ENCODE measurements at regions not wholly inside any gene's neighbourhood (a gene's known extent, or its start where the extent isn't known, plus 50 kb on each side); places are given as distances from the start of the nearest gene placed in this dataset.
"Not testable (repeated sequence)": the region's sequence is repeated elsewhere in the genome, so short reads cannot be mapped to it uniquely, and the experiment has no call there.

DNA sequence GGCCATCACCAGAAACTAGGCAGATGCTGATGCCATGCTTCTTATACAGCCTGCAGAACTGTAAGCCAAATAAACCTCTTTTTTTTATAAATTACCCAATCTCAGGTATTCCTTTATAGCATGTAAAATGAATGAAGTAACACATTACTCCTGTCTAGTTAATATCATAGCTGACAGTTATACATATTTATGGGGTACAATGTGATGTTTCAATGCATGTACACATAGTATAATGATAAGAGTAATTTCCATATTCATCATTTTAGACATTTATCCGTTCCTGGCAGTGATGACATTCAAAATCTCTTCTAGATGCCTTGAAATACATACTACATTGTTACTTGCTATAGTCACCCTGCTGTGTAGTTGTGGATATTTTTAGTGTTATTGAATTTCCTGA is 85.4 kb upstream of the SLC35F3 start:
- Histone ChIP-seq H3K36me3 (no peaks in the 10 kb centered on the region), H3K27ac (no peak overlapping the region), H3K4me1 (no peaks in the 10 kb centered on the region), H3K4me3 (no peak overlapping the region), H3K27me3 (peaks cover 3% of the 10 kb centered on the region), H3K9me3 (no peaks in the 10 kb centered on the region)
- no peak for TF ChIP-seq POLR2AphosphoS5 (IDR thresholded peaks at IDR 0.05)
- no peak for TF ChIP-seq EP300 (IDR thresholded peaks at IDR 0.05)
- no peak for TF ChIP-seq POLR2A (IDR thresholded peaks at IDR 0.05)
- TF ChIP-seq, protein P1, sequence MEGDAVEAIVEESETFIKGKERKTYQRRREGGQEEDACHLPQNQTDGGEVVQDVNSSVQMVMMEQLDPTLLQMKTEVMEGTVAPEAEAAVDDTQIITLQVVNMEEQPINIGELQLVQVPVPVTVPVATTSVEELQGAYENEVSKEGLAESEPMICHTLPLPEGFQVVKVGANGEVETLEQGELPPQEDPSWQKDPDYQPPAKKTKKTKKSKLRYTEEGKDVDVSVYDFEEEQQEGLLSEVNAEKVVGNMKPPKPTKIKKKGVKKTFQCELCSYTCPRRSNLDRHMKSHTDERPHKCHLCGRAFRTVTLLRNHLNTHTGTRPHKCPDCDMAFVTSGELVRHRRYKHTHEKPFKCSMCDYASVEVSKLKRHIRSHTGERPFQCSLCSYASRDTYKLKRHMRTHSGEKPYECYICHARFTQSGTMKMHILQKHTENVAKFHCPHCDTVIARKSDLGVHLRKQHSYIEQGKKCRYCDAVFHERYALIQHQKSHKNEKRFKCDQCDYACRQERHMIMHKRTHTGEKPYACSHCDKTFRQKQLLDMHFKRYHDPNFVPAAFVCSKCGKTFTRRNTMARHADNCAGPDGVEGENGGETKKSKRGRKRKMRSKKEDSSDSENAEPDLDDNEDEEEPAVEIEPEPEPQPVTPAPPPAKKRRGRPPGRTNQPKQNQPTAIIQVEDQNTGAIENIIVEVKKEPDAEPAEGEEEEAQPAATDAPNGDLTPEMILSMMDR (IDR thresholded peaks at IDR 0.05) = no peak
- 50% methylated on average over 1 of the region's 1 CpG for WGBS
- no peak for DNase-seq (ENCODE audit: low spot score in 2 of 2)

DNA sequence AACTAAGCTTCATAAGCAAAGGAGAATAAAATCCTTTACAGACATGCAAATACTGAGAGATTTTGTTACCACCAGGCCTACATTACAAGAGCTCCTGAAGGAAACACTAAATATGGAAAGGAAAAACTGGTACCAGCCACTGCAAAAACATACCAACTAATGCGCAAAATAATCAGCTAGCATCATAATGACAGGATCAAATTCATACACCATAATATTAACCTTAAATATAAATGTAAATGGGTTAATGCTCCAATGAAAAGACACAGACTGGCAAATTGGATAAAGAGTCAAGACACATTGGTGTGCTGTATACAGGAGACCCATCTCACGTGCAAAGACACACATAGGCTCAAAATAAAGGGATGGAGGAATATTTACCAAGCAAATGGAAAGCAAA is 80.3 kb upstream of the SLC35F3 start:
- not testable (repeated sequence) for DNase-seq (ENCODE audit: low spot score in 2 of 2); H3K9me3 ChIP-seq; H3K27me3 ChIP-seq; H3K4me3 ChIP-seq; H3K27ac ChIP-seq; H3K4me1 ChIP-seq; H3K36me3 ChIP-seq
- 87% methylated on average over 2 of the region's 2 CpGs for WGBS

GRCh38 chr1:233827937-233828336 is 76.5 kb upstream of the SLC35F3 start:
- H3K4me1 ChIP-seq; DNase-seq (ENCODE audit: low spot score in 2 of 2): not testable (repeated sequence)
- WGBS = 72% methylated on average over 2 of the region's 2 CpGs

DNA sequence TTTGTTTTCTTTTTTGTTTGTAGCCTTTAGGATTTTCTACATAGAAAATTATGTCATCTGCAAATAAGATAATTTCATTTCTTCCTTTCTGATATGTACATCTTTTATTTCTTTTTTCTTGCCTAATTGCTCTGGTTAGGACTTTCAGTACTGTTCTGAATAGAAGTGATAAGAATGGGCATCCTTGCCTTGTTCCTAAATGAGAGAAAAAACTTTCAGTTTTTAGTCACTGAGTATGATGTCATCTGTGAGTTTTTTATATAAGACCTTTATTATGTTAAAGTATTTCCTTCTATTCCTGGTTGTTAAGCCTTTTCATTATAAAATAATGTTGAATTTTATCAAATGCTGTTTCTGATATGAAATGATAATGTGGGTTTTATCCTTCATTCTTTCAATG is 76.0 kb upstream of the SLC35F3 start:
- H3K4me1 ChIP-seq = no peaks in the 10 kb centered on the region
- no peak for DNase-seq (ENCODE audit: low spot score in 2 of 2)
- H3K36me3 ChIP-seq = no peaks in the 10 kb centered on the region
- peaks cover 5% of the 10 kb centered on the region for H3K9me3 ChIP-seq
- no peaks in the 10 kb centered on the region for H3K27me3 ChIP-seq
- no peak for TF ChIP-seq POLR2A (IDR thresholded peaks at IDR 0.05)
- TF ChIP-seq EP300 (IDR thresholded peaks at IDR 0.05) = no peak
- TF ChIP-seq POLR2AphosphoS5 (IDR thresholded peaks at IDR 0.05) = no peak
- TF ChIP-seq, protein P1 (IDR thresholded peaks at IDR 0.05) = no peak
- no peak overlapping the region for H3K4me3 ChIP-seq
- H3K27ac ChIP-seq = no peak overlapping the region

More at GRCh38 chr1:233827937-233828336, 76.5 kb upstream of the SLC35F3 start:
- H3K27me3 ChIP-seq, H3K27ac ChIP-seq, H3K9me3 ChIP-seq, H3K4me3 ChIP-seq, H3K36me3 ChIP-seq: not testable (repeated sequence)

DNA sequence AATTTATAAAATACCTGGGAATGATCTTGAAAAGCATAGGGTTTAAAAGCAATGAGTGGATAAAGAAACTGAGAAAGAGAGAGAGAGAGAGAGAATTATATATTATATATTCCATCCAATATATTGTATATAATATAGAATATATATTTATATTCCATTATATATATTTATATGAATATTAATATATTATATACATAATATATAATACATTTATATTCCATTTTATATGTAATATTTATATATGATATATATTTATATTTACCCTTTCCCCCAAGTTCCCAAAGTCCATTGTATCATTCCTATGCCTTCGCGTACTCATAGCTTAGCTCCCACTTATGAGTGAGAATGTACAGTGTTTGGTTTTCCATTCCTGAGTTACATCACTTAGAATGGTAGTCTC is 69.9 kb upstream of the SLC35F3 start:
- H3K36me3 ChIP-seq = no peaks in the 10 kb centered on the region
- H3K27me3 ChIP-seq = no peaks in the 10 kb centered on the region
- no peaks in the 10 kb centered on the region for H3K4me1 ChIP-seq
- TF ChIP-seq POLR2AphosphoS5 (IDR thresholded peaks at IDR 0.05) (no peak), POLR2A (IDR thresholded peaks at IDR 0.05) (no peak), EP300 (IDR thresholded peaks at IDR 0.05) (no peak)
- TF ChIP-seq, protein P1 (IDR thresholded peaks at IDR 0.05) = no peak
- no peak overlapping the region for H3K27ac ChIP-seq
- H3K9me3 ChIP-seq = no peaks in the 10 kb centered on the region
- no peak for DNase-seq (ENCODE audit: low spot score in 2 of 2)
- 89% methylated on average over 2 of the region's 2 CpGs for WGBS
- no peak overlapping the region for H3K4me3 ChIP-seq

- H3K36me3 ChIP-seq; H3K9me3 ChIP-seq; H3K27ac ChIP-seq; DNase-seq (ENCODE audit: low spot score in 2 of 2); H3K27me3 ChIP-seq; H3K4me3 ChIP-seq; H3K4me1 ChIP-seq: not testable (repeated sequence)
- WGBS = 93% methylated on average over 4 of the region's 4 CpGs
Measured at GRCh38 chr1:233838207-233838606, 66.3 kb upstream of the SLC35F3 start.

DNA sequence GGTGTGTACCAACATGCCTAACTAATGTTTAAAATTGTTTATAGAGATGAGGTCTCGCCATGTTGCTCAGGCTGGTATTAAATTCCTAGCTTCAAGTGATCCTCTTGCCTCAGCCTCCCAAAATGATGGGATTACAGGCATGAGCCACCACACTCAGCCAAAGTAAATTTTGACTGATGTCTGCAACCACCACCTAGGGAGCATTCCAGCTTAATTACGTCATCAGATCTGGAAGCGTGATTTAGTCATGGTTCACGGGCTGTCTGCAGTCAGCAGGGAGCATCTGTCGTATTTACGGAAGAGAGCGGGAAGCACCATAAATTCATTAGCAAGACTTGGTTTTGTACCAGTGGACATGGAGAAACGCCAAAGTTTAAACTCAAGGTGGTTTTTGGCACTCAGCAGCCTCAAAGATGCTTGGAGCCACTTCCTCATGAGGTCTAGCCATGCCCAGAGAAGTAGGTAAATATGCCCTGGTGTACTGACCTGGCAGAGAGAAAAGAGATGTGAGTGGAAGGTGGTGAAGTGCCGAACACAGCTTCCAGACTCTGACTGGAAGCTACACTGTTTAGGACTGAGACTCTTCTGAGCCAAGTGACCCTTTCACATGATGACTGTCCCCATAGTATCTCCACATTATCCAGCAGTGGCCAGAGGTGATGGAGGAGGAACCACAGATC is 60.8 kb upstream of the SLC35F3 start:
- no peaks in the 10 kb centered on the region for H3K36me3 ChIP-seq
- peaks cover 3% of the 10 kb centered on the region for H3K9me3 ChIP-seq
- WGBS = 40% methylated on average over 9 of the region's 9 CpGs
- H3K4me1 ChIP-seq = no peaks in the 10 kb centered on the region
- TF ChIP-seq POLR2A (IDR thresholded peaks at IDR 0.05) (no peak), EP300 (IDR thresholded peaks at IDR 0.05) (no peak), POLR2AphosphoS5 (IDR thresholded peaks at IDR 0.05) (no peak)
- no peaks in the 10 kb centered on the region for H3K27me3 ChIP-seq
- no peak overlapping the region for H3K4me3 ChIP-seq
- no peak overlapping the region for H3K27ac ChIP-seq
- no peak for DNase-seq (ENCODE audit: low spot score in 2 of 2)

Measured in suprapubic skin (tissue), 4 donors.